T-helper 1 cell (primary cell): ENCODE measurements at regions not wholly inside any gene's neighbourhood (a gene's known extent, or its start where the extent isn't known, plus 50 kb on each side); places are given as distances from the start of the nearest gene placed in this dataset.
"Not testable (repeated sequence)": the region's sequence is repeated elsewhere in the genome, so short reads cannot be mapped to it uniquely, and the experiment has no call there.

Source experiments
- DNase-seq, 5 donors: peaks; one replicate each; pipeline ENCODE4 v3.0.0-alpha.2; 2012 to 2020

- not testable (repeated sequence) for DNase-seq
Observed at GRCh38 chr2:215889240-215889969, 123.9 kb downstream of the MREG start.

- no peak for DNase-seq
Observed at GRCh38 chr2:215888680-215889079, 124.7 kb downstream of the MREG start.

- no peak for DNase-seq
Observed at GRCh38 chr2:215887303-215887702, 126.0 kb downstream of the MREG start.

- no peak for DNase-seq
Observed at GRCh38 chr2:215886022-215886421, 127.3 kb downstream of the MREG start.

- DNase-seq = no peak
Observed at GRCh38 chr2:215885536-215885935, 127.8 kb downstream of the MREG start.

- DNase-seq = no peak
Observed at GRCh38 chr2:215884451-215885087, 128.8 kb downstream of the MREG start.

- no peak for DNase-seq
Observed at GRCh38 chr2:215883799-215884198, 129.6 kb downstream of the MREG start.

GRCh38 chr2:215882689-215883088, 130.7 kb downstream of the MREG start:
- DNase-seq = no peak

- DNase-seq = no peak
Observed at GRCh38 chr2:215881582-215881981, 131.8 kb downstream of the MREG start.

- no peak for DNase-seq
Observed at GRCh38 chr2:215880970-215881369, 132.4 kb downstream of the MREG start.

GRCh38 chr2:215879977-215880940, 133.1 kb downstream of the MREG start:
- DNase-seq = no peak

GRCh38 chr2:215879331-215879730, 134.0 kb downstream of the MREG start:
- DNase-seq = no peak

- DNase-seq = no peak
Observed at GRCh38 chr2:215878476-215879063, 134.8 kb downstream of the MREG start.

- no peak for DNase-seq
Observed at GRCh38 chr2:215876937-215877238, 136.5 kb downstream of the MREG start.

- DNase-seq = no peak
Observed at GRCh38 chr2:215876139-215876936, 137.0 kb downstream of the MREG start.

- DNase-seq = no peak
Observed at GRCh38 chr2:215874418-215874817, 138.9 kb downstream of the MREG start.

GRCh38 chr2:215870986-215871385, 142.4 kb downstream of the MREG start:
- DNase-seq = no peak

- DNase-seq = no peak
Observed at GRCh38 chr2:215870088-215870490, 143.3 kb downstream of the MREG start.

- DNase-seq = no peak
Observed at GRCh38 chr2:215868846-215869543, 144.4 kb downstream of the MREG start.

- no peak for DNase-seq
Observed at GRCh38 chr2:215866606-215867005, 146.7 kb downstream of the MREG start.

GRCh38 chr2:215863687-215864086, 149.7 kb downstream of the MREG start:
- no peak for DNase-seq

- DNase-seq = no peak
Observed at GRCh38 chr2:215862351-215862771, 151.0 kb downstream of the MREG start.
